Esophagus mucosa (tissue), 1 donor: ENCODE measurements at regions not wholly inside any gene's neighbourhood (a gene's known extent, or its start where the extent isn't known, plus 50 kb on each side); places are given as distances from the start of the nearest gene placed in this dataset.
A peak's percentile ranks its signal among the peaks of the same experiment; 100 is the strongest.
"Not testable (repeated sequence)": the region's sequence is repeated elsewhere in the genome, so short reads cannot be mapped to it uniquely, and the experiment has no call there.

ENCODE experiments used
- ATAC-seq: fragments of 200-7000 bp; cut with Tn5 transposase; one replicate; pipeline ENCODE4 v1.9.1; 2020
- donor health status: DM: yes; HTN: yes; CAD: no.

DNA sequence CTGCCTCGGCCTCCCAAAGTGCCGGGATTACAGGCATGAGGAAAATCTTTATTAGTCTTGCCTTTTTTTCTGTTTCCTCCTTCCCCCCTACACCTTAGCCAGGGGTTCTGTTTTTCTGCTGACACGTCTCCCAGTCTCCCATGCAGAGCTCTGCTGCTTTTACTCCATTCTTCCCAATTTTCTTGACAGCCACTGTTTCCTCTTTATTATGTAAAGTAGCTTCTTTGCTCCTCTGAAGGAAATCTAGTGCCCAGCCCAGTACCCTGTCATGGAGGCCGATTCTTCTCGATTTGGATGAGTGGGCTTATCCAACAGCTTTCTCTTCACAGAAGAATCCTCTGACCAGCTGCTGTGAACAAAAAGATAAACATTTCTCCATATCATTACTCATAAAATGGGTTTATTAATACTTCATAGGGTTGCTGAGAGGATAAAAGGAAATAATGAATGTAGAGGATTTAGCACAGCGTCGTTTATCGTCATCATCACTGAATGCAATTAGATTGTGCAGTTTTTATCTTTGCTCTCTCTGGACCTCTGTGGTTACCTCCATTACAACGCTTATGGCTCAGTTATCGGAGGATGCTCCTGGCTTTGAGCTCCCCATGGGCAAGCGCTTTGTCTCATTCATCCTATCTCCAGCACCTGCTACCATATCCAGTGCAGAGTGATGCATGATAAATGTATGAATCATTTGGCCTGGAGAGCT, 375.6 kb upstream of the C11orf87 start:
- no peak for ATAC-seq

DNA sequence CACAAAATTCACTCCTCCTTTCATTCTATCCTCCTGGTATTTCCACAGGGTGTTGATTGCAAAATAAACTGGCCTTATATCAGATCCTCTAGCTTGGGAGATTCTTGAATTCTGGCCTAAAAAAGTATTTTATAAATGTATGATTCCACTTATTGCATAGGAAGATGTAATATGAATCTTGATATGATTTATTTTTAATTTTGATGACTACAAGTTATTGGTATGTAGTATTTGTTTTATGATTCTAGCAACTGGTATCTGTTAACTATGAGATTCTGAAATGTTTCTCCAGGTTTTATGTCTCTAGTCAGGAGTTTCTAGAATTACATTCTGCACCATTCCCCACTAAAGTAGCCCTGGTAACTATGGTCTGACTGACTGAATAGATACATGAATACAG, 373.9 kb upstream of the C11orf87 start:
- no peak for ATAC-seq

DNA sequence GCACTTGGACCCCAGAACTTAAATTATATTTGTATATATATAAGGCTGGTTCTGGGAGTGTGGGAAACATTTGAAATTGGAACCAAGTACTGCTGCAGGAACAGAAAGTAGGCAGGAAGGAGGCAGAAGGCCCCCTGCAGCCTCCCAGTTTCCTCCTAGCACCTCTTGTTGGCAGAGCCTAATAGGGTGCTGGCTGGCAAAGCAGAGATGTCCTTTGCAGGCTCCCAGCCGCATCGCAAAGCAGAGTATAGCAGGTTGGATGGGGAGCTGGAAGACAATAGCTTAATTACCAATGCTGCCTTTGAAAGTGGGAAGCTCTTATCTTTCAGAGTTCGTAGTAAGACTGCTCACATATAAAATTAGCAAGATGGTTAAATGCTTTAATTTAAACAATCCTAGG, 370.8 kb upstream of the C11orf87 start:
- no peak for ATAC-seq

DNA sequence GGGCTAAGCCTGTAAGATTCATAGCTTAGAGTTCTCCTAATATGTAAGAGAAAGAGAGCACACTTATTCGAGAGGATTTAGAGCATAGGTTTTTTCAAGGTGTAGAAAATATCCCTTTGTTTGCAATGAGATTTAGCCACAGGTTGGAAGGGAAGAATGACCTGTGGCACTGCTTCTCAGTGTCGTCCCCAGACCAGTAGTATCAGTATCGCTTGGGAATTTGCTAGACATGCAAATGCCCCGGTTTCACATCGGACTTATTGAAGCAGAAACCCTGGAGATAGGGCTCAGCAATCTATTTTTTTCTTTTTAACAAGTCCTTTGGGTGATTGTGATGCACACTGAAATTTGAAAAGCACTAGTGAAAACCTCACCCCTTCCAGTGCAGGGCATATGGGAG, 362.6 kb upstream of the C11orf87 start:
- ATAC-seq = no peak

DNA sequence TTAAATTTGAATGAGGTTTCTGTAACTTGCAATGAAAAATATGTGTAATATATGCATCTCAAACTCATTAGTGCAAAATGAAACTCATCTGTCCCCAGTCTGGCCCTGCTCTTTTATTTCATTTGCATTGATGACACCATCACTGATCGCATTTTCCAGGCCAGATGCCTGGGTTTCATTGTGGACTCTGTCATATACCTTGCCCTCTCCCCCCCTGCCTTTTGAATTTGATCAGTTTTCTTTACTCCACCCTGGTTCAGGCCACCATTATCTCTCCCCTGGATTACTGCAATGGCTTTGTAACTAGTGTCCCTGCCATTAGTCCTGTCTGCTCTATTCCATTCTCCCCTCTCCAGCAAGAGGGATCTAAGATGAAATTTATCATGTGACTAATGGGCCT, 360.6 kb upstream of the C11orf87 start:
- no peak for ATAC-seq

DNA sequence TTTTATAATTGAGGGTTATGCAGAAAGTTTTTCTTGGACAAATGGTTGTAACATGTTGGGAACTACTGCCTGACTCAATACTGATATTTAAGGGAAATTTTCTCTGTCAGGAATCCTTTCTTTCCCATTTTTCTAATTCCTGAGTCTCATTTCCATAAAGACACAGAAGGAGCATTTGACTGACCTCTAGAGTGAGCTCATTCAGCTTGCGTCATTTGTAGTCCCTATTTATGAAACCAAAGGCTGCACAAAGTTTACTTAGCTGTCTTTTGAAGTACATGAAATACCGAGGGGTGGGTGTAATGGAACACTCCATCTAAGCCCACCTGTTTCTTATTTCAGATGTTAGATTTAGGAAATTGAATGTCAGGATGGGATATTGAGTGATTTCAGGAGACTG, 359.5 kb upstream of the C11orf87 start:
- no peak for ATAC-seq

DNA sequence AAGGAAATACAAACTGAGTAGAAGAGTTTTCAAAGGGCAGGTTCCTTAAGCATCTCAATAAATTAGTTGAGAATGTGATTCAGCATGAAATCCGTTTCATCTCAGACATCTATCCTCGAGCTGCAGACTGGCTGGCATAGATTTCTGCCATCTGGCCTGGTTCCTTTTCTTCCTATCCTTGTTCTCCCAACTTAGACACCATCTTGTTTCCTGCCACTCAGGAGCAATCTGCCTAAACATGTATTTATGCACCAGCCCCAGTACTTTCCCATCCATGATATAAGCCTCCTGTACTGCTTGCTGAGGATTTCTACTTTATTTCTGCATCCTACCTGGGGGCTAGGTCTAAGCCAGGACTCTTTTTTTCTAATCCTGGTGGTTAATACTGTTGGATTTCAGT, 359.1 kb upstream of the C11orf87 start:
- no peak for ATAC-seq

DNA sequence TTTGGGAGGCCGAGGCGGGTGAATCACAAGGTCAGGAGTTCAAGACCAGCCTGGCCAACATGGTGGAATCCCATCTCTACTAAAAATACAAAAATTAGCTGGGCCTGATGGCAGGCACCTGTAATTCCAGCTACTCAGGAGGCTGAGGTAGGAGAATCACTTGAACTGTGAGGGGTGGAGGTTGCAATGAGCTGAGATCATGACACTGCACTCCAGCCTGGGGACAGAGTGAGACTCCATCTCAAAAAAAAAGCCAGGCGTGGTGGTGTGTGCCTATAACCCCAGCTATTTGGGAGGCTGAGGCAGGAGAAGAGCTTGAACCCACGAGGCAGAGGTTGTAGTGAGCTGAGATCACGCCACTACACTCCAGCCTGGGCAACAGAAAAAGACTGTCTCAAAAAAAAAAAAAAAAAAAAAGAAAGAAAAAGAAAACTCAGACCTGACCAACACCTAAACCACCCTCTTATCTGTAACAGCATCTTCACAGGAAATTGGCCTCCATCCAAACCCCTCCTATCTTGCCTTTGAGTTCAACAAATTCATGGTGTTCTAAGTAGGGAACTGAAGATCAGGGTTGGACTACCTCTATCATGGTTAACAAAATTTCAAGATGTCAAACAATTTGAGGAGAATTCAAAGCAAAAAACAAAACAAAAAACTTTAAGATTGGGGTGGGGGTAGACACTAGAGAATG, 357.2 kb upstream of the C11orf87 start:
- not testable (repeated sequence) for ATAC-seq

DNA sequence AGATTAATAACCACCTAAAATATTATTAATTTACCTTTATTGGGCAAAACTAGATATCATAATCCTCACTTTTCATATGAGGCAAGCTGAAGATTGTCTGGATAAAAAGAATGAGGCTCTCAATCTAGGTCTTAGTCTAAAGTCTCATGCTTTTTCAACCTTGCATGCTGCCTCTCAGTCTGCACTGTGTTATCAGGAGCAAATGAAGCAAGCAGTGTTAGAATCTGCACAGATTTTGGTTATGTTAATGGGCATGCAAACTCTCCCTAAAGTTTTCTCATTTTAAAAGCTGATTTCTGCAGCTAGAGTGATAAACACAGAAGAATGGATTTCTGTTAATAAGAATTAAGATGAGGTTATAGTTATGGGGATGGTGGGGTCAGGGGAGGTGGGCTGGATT, 350.7 kb upstream of the C11orf87 start:
- ATAC-seq = no peak

DNA sequence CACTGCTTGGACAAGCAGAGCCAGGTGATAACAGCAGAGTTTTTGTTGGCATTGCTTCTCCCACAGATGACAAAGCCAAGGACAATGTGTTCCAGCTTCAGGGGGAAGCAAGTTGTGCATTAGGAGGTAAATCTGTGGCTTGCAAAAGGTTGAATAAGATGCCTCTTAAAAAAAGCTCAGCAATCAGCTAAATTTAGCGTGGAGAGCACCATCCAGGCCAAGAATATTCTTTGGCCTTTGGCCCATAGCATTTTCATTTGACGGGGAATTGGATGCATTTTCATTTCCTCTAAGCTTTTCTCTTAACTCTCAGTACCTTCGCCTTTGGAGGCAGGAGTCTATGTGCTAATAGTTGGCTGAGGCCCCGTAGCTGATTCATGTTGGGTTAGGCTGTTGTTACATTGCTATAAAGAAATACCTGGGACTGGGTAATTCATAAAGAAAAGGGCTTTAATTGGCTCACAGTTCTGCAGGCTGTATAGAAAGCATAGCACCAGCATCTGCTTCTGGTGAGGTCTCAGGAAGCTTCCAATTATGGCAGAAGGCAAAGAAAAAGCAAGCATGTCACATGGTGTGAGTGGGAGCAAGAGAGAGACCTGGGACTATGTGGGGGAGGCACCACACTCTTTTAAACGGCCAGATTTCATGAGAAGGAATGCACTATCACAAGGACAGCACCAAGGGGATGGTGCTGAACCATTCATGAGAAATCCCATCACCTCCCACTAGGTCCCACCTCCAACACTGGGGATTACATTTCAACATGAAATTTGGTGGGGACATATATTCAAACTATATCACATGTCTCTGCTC, 350.1 kb upstream of the C11orf87 start:
- peak; percentile 88 for ATAC-seq

DNA sequence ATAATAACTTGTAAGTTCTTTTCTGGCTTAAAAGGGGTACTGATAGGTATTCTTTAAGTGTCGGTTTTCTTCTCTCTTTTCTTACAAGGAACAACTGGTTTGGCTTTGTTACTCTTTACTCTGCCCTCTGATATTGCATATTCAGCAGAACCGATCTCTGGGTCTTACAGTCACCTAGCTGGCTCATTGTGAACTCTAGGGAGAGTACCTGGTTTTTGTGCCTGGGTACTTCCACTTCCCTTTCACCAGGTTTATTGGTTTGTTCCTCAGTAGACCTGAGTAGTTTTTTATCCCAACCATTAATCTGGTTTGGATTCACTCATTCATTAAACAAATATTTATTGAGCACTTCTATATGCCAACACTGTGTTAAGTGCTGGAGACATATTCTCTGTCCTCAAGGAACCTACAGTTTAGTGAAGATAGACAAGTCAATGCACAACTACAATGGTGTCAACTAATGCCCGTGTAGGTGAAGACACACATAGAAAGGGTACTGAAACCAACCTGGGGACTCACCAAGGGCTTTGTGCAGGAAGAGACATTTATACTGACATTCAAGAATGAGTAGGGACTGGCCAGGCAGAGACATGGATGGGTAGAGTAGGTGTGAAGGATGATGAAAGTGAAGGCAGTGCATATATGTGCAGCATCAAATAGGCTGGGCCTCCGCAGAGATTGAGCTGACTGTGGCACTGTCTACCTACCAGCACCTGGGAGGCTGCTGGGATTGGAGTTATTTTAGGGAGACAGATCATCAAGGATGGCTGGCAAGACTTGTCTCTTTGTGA, 348.8 kb upstream of the C11orf87 start:
- no peak for ATAC-seq

DNA sequence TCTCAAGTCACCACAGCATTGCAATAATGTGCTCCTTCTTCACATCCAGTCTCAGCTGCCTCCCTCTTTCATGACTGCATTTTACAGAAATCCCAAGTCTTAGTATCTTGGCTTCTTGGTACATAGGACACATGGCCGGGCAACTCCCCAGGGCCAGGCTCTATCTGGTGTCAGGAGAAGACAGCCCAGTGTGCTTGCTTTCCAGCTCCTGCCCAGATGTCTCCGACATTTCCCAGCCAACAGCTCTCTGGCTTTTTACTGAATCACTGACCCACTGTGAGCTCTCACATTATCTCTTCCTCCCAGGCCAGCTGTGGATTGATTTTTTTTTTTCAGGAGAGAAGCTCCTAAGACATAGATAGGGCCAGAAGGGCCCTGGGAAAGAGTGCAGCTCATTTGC, 346.0 kb upstream of the C11orf87 start:
- no peak for ATAC-seq

DNA sequence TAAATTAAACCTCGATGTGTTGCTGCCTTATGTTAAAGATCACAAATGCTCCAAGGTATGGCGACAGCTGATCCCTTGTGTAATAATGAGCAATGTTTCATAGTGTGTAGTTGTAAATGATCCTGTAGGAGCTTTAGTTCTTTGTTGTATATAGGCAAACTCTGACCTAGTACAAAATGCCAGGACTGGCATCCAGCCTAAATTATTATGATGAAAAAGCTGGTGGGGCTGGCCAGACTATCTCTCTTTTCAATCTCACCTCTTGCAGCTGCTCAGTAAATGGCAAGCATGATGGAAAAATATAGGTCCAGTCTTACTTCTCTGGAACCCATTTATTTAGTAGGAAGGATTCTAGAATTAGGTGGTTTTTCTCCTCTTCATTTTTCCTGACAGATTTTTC, 345.1 kb upstream of the C11orf87 start:
- ATAC-seq = no peak

DNA sequence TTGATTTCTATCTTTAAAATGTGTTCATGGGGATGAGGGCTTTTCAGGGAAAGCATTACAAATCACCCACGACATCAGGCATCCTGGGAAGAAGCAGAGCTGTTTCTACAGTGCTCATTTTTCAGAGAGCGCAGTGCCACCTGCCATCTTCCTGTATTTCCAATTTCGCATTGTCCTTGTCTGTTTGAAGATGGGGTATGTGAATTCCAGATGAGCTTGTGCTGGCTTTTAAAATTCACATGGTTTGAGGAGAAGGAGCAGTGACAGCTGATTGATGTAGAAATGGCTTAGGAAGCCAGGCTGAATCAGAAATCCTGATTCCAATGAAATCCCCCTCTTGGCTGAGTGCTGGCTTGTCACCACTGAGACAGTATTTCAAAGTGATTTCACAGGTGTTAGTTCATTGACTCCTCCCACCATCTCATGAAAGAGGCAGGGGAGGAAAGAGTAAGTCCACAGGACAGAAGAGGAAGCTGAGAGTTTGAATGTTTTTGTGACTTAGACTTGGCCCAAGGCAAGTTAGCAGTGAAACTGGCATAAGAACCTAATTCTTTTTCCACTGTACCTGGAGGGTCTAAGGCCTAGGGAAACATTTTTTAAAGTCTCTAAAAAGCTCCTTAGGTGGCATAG, 344.6 kb upstream of the C11orf87 start:
- no peak for ATAC-seq

DNA sequence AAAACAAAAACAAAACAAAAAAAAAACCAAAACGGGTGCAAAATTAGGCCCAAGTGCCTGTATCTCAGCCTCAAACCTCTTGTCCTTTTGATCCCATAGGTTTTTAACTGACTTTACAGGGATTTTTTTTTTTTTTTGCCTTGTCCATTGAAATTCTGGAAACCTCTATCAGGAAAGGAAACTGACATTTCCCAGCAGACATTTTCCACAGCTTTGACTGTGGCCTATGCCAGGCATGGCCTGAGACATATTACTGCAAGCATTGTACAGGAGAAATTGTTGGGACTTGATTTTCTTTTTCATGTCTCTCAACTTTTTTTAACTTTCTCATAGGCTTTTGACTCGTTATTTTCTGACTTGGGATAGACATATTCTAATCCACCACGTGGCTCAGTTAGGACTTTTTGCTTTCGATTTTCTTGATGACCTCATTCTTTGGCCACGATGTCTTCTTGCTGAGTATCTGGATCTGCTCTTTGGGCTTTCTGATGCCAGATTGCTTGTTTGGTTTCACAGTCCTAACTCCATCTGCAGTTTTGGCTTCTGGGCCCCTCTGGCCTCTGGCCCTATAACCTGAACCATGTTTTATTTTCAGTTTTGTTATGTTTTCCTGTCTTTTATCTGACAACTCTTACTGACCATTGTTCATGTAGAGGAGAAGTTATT, 336.1 kb upstream of the C11orf87 start:
- no peak for ATAC-seq

DNA sequence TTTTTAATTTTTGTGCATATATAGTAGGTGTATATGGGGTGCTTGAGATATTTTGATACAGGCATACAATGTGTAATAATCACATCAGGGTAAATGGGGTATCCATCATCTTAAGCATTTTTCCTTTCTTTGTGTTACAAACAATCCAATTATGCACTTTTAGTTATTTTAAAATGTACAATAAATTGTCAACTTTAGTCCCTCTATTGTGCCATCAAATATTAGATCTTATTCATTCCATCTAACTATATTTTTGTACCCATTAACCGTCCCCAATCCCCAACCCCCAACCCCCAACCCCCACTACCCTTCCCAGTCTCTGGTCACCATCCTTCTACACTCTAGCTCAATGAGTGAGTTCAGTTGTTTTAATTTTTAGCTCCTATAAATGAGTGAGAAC, 335.1 kb upstream of the C11orf87 start:
- ATAC-seq = no peak

DNA sequence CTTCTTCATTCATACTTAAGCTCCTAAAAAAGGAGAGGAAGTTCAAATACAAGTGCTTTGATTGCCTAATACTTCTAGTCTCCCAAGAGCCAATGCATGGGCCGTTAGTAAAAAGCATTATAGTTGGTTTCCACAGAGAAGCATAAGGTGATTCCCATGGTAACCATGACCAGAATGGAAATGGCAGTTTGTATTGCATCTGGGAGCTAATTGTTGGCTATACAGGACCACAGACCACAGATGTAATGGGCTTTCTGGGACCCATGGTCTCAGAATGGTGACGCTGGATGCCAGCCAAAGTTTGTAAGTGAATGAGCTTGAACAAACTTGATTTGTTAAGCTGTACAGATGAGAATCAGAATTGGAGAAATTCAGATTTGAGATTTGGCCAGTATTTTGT, 333.9 kb upstream of the C11orf87 start:
- ATAC-seq = no peak

DNA sequence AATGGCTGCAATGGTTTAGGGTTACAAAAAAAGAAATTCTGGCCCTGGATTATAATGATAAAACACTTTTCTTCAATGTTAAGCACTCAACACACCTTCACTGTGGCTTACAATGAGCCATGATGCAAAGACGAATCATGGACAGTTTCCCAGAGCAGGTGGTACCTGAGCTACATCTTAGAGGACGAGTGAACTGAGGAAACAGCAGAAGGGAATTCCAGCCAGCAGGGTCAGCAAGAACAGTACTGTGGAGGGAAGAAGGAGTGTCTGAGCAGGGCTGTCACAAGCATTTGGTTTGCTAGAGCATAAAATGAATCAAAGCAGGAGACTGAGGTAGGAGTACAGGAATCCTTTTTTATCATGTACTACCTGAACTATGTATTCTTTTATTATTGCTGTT, 332.8 kb upstream of the C11orf87 start:
- no peak for ATAC-seq

DNA sequence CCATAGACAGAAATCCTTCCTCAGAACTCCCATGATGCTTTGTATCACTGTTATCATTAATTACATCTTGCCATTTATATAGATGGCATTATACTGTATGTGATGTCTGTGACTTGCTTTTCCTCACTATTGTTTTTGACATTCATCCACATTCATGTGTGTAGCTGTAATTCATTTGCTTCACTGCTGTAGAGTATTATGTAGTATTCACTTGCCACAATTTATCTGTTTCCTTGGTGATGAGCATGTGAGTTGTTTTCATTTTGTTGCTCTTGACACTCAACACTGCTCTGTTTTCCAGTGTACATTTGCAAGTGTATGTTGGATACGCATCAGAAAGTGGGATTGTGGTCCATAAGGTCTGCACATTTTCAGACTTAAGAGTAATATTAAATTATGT, 328.6 kb upstream of the C11orf87 start:
- ATAC-seq = no peak

DNA sequence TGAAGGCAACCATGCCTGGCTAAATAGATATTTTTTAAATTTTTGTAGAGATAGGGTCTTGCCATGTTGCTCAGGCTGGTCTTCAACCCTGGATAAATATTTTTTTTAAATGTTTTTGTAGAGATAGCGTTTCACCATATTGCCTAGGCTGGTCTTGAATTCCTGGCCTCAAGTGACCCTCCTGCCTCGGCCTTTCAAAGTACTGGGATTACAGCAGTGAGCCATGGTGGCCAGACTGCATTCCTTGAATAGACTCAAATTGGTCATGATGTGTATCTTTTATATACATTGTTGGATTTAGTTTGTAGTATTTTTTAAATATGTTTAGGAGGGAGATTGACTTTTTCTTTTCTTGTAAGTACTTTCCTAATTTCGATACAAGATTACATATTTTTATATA, 325.7 kb upstream of the C11orf87 start:
- ATAC-seq = no peak

DNA sequence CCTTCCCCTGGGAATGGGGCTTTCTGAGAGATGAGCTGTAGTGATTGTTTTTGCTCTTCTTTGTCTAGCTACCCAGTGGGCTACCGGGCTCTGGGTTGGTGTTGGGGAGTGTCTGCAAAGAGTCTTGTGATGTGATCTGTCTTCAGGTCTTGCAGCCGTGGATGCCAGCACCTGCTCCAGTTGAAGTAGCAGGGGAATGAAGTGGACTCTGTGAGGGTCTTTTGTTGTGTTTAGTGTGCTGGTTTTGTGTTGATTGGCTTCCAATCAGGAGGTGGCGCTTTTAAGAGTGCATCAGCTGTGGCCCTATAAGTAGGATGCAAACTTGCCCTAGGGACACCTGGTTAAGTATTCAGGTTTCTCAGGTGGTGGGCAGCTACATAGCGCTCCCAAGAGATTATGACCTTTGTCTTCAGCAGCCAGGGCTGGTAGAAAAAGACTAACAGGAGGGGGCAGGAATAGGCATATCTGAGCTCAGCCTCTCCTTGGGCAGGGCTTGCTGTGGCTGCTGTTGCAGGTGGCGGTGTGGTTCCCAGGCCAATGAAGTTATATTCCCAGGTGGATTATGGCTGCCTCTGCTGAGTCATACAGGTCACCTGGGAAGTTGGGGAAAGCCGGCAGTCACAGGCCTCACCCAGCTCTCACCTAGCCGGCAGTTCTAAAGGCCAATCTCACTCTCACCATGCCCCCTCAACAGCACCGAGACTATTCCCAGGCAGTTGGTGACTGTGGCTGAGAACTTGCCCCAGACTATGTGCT, 315.7 kb upstream of the C11orf87 start:
- no peak for ATAC-seq
